OCI-LY1 (cell line): ENCODE measurements at regions not wholly inside any gene's neighbourhood (a gene's known extent, or its start where the extent isn't known, plus 50 kb on each side); places are given as distances from the start of the nearest gene placed in this dataset.
"Not testable (repeated sequence)": the region's sequence is repeated elsewhere in the genome, so short reads cannot be mapped to it uniquely, and the experiment has no call there.

ENCODE experiments used
- H2AFZ ChIP-seq: fragments of 200-600 bp; sonication (generic), shearing (Covaris generic); 2 replicates; pipeline ENCODE4 v1.6.0; 2014; ENCODE audit warnings: antibody characterized with exemption, mild to moderate bottlenecking, low read length
- H3F3A ChIP-seq: fragments of 200-600 bp; sonication (generic), shearing (Covaris generic); 2 replicates; pipeline ENCODE4 v1.6.0; 2014; ENCODE audit warnings: mild to moderate bottlenecking, antibody characterized with exemption, low read length, moderate library complexity; ENCODE audit not compliant: insufficient read depth
- H3K27ac ChIP-seq: fragments of 200-600 bp; sonication (generic); 2 replicates; pipeline ENCODE4 v1.5.1; 2014; ENCODE audit warnings: low read length, mixed run types, mild to moderate bottlenecking, low read depth; ENCODE audit not compliant: poor library complexity, severe bottlenecking
- H3K27me3 ChIP-seq: fragments of 200-600 bp; sonication (generic); 2 replicates; pipeline ENCODE4 v1.6.0; 2014; ENCODE audit warnings: antibody characterized with exemption, mild to moderate bottlenecking, low read length, moderate library complexity; ENCODE audit not compliant: insufficient read depth
- H3K36me3 ChIP-seq: fragments of 200-600 bp; sonication (generic); 2 replicates; pipeline ENCODE4 v1.6.1; 2014; ENCODE audit warnings: mild to moderate bottlenecking, antibody characterized with exemption, low read length, moderate library complexity, mixed read lengths; ENCODE audit not compliant: insufficient read depth
- H3K4me1 ChIP-seq: fragments of 200-600 bp; sonication (generic); 2 replicates; pipeline ENCODE4 v1.5.1; 2014; ENCODE audit warnings: mild to moderate bottlenecking, low read length, moderate library complexity; ENCODE audit not compliant: insufficient read depth, severe bottlenecking
- H3K4me2 ChIP-seq: fragments of 200-600 bp; sonication (generic), shearing (Covaris generic); 2 replicates; pipeline ENCODE4 v1.6.1; 2014; ENCODE audit warnings: low read length
- H3K4me3 ChIP-seq: fragments of 200-600 bp; sonication (generic); 2 replicates; pipeline ENCODE4 v1.5.1; 2014; ENCODE audit warnings: low read length, low read depth, mild to moderate bottlenecking, mixed read lengths; ENCODE audit not compliant: poor library complexity, severe bottlenecking
- H3K79me2 ChIP-seq: fragments of 200-600 bp; shearing (Covaris generic); 2 replicates; pipeline ENCODE4 v1.6.1; 2016; ENCODE audit warnings: mixed run types, low read length, mixed read lengths; ENCODE audit not compliant: insufficient read depth
- H3K9ac ChIP-seq: fragments of 200-600 bp; sonication (generic), shearing (Covaris generic); 2 replicates; pipeline ENCODE4 v1.6.1; 2014; ENCODE audit warnings: mild to moderate bottlenecking, low read length, mixed read lengths
- H3K9me2 ChIP-seq: fragments of 200-600 bp; sonication (generic), shearing (Covaris generic); 2 replicates; pipeline ENCODE4 v1.6.1; 2014; ENCODE audit warnings: low read depth, mild to moderate bottlenecking, low read length, mixed read lengths
- H3K9me3 ChIP-seq: fragments of 200-600 bp; shearing (Covaris generic); 2 replicates; pipeline ENCODE4 v1.6.1; 2014; ENCODE audit warnings: low read length, mixed read lengths
- H4K20me1 ChIP-seq: fragments of 200-600 bp; sonication (generic), shearing (Covaris generic); 2 replicates; pipeline ENCODE4 v1.6.0; 2016; ENCODE audit warnings: mild to moderate bottlenecking, low read length; ENCODE audit not compliant: insufficient read depth
- EZH2 ChIP-seq: fragments of 200-600 bp; sonication (generic), shearing (Covaris generic); IDR thresholded peaks from 2 replicates; pipeline ENCODE4 v1.8.0; 2017; ENCODE audit warnings: borderline replicate concordance, mixed run types, mild to moderate bottlenecking, antibody characterized with exemption, low read length, moderate library complexity, mixed read lengths
- TF ChIP-seq, protein P1 (sequence below): fragments of 200-600 bp; sonication (generic), shearing (Covaris generic); IDR thresholded peaks from 2 replicates; pipeline ENCODE4 v1.5.1; 2017; ENCODE audit warnings: mild to moderate bottlenecking, antibody characterized with exemption, low read length, moderate library complexity, mixed read lengths

DNA sequence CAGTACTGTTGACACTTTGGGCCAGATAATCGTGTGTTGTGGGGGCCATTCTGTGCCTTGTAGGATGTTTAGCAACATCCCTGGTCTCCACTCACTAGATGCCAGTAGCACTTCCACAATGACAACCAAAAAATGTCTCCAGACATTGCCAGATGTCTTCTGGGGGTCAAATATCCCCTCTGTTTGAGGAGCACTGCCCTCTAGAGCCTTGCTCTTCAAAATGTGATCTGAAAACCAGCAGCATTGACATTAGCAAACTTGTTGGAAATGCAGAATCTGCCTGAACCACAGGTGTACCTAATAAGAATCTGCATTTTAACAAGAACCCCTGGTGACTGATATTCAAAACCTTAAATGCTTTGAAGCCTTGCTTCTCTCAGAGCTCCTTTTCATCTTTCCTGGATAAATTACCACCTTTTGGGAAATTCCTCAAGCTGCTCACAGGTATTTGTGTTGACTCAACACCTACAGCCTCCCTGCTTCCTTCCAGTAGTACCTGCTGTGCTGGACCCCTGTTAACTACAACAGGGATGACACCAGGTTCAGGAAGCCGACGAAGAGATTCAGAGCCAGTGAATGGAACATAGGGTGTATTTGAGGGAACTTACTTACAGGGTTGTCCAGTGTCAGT lies 459.0 kb upstream of the NR3C2 start:
- Histone ChIP-seq H3K4me2 (no peak overlapping the region), H3K27ac (no peak overlapping the region), H3K9me3 (no peaks in the 10 kb centered on the region), H3K79me2 (no peaks in the 10 kb centered on the region), H3K27me3 (no peaks in the 10 kb centered on the region), H4K20me1 (no peaks in the 10 kb centered on the region), H3K36me3 (no peaks in the 10 kb centered on the region), H3F3A (no peaks in the 10 kb centered on the region), H3K4me3 (no peak overlapping the region), H3K4me1 (no peaks in the 10 kb centered on the region), H3K9me2 (no peaks in the 10 kb centered on the region), H3K9ac (no peak overlapping the region), H2AFZ (no peak overlapping the region)
- TF ChIP-seq, protein P1, sequence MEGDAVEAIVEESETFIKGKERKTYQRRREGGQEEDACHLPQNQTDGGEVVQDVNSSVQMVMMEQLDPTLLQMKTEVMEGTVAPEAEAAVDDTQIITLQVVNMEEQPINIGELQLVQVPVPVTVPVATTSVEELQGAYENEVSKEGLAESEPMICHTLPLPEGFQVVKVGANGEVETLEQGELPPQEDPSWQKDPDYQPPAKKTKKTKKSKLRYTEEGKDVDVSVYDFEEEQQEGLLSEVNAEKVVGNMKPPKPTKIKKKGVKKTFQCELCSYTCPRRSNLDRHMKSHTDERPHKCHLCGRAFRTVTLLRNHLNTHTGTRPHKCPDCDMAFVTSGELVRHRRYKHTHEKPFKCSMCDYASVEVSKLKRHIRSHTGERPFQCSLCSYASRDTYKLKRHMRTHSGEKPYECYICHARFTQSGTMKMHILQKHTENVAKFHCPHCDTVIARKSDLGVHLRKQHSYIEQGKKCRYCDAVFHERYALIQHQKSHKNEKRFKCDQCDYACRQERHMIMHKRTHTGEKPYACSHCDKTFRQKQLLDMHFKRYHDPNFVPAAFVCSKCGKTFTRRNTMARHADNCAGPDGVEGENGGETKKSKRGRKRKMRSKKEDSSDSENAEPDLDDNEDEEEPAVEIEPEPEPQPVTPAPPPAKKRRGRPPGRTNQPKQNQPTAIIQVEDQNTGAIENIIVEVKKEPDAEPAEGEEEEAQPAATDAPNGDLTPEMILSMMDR = no peak
- TF ChIP-seq EZH2 = no peak

DNA sequence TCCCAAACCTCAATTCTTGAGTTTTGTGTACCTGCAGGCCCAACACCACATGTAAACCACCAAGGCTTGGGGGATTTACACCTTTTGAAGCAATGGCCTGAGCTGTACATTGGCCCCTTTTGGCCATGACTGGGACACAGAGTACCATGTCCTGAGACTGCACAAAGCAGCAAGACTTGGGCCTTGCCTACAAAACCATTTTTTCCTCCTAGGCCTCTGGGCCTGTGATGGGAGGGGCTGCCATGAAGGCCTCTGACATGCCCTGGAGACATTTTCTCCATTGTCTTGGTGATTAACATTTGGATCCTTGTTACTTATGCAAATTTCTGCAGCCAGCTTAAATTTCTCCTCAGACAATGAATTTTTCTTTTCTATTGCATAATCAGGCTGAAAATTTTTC lies 455.9 kb upstream of the NR3C2 start:
- H3K4me2 ChIP-seq, H3K4me3 ChIP-seq: not testable (repeated sequence)

DNA sequence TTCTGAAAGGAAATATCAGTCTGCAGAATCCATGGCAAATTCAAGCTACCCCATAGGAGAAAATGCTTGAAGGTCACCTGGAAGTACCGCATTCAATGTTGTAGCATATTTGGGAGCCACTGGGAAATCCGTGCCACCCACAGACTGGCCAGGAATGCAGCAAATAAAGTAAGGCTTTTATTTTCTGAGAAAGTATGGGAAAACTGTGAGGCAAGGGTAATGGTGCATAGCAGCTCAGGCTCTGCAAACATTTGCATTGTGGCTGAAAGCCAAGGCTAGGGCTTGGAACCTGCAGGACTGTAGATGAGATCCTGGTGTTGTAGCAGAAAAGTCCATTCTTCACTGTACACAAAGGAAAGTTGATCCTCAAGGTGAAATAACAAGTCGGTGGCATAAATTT lies 450.9 kb upstream of the NR3C2 start:
- no peaks in the 10 kb centered on the region for H3K4me1 ChIP-seq
- no peaks in the 10 kb centered on the region for H3K9me3 ChIP-seq
- no peak for TF ChIP-seq EZH2
- TF ChIP-seq, protein P1 = no peak
- no peaks in the 10 kb centered on the region for H3K36me3 ChIP-seq
- no peaks in the 10 kb centered on the region for H3K79me2 ChIP-seq
- H3K9ac ChIP-seq = no peak overlapping the region
- no peak overlapping the region for H2AFZ ChIP-seq
- H4K20me1 ChIP-seq = no peaks in the 10 kb centered on the region
- no peaks in the 10 kb centered on the region for H3F3A ChIP-seq
- no peak overlapping the region for H3K4me2 ChIP-seq
- no peaks in the 10 kb centered on the region for H3K9me2 ChIP-seq
- H3K27me3 ChIP-seq = no peaks in the 10 kb centered on the region
- no peak overlapping the region for H3K27ac ChIP-seq
- H3K4me3 ChIP-seq = no peak overlapping the region

More for the DNA sequence above, 455.9 kb upstream of the NR3C2 start:
- not testable (repeated sequence) for H3K36me3 ChIP-seq, H4K20me1 ChIP-seq, H3K27ac ChIP-seq, H3K9me3 ChIP-seq, H3K9ac ChIP-seq, H3F3A ChIP-seq, H3K4me1 ChIP-seq, H3K27me3 ChIP-seq, H3K9me2 ChIP-seq, H2AFZ ChIP-seq, H3K79me2 ChIP-seq

DNA sequence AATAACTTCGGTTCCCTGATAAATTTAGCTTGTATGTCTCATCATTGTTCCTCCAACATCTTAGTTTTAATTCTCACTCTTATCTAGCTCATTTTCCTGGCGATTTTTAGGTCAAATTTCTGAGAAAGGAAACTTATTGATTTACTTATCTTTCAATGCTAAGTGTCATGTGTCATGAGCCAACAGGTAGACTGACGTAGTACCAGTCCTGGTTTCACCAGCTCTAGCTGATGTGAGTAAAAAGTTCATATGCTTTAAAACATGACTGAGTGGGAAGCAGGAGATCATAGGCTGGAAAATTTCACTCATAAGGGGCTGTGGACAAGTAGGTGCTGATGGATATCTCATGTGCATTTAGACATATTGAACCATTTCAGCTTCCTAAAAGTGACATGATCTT lies 441.7 kb upstream of the NR3C2 start:
- Histone ChIP-seq H3K36me3 (no peaks in the 10 kb centered on the region), H2AFZ (no peak overlapping the region), H3K9me3 (no peaks in the 10 kb centered on the region), H3F3A (no peaks in the 10 kb centered on the region), H3K79me2 (no peaks in the 10 kb centered on the region), H3K4me3 (no peak overlapping the region), H3K9me2 (no peaks in the 10 kb centered on the region), H3K4me1 (no peaks in the 10 kb centered on the region), H3K4me2 (no peak overlapping the region), H3K27ac (no peak overlapping the region), H3K27me3 (no peaks in the 10 kb centered on the region), H3K9ac (no peak overlapping the region), H4K20me1 (no peaks in the 10 kb centered on the region)
- TF ChIP-seq, protein P1 = no peak
- TF ChIP-seq EZH2 = no peak
